MM.1S (cell line): ENCODE measurements at regions not wholly inside any gene's neighbourhood (a gene's known extent, or its start where the extent isn't known, plus 50 kb on each side); places are given as distances from the start of the nearest gene placed in this dataset.
"Not testable (repeated sequence)": the region's sequence is repeated elsewhere in the genome, so short reads cannot be mapped to it uniquely, and the experiment has no call there.

Experiments used
- CTCF ChIP-seq: fragments of 300-600 bp; sonication (generic); IDR thresholded peaks from 2 replicates; pipeline ENCODE4 v1.5.1; 2016; ENCODE audit warnings: antibody characterized with exemption, low read length, mixed read lengths
- EZH2 ChIP-seq: fragments of 300-600 bp; sonication (generic); optimal IDR thresholded peaks from 2 replicates; pipeline ENCODE3; 2017; ENCODE audit warnings: low read depth, mild to moderate bottlenecking, antibody characterized with exemption, low read length, mixed read lengths
- EZH2phosphoT487 ChIP-seq: fragments of 300-600 bp; sonication (generic); IDR thresholded peaks from 2 replicates; pipeline ENCODE4 v1.6.1; 2018; ENCODE audit warnings: antibody characterized with exemption, low read length

- not testable (repeated sequence) for TF ChIP-seq CTCF, EZH2, EZH2phosphoT487
Measured at GRCh38 chr16:76716251-76716650, 439.1 kb downstream of the CNTNAP4 start.
